ENCODE measurements at regions not wholly inside any gene's neighbourhood (a gene's known extent, or its start where the extent isn't known, plus 50 kb on each side); places are given as distances from the start of the nearest gene placed in this dataset.
"Not testable (repeated sequence)": the region's sequence is repeated elsewhere in the genome, so short reads cannot be mapped to it uniquely, and the experiment has no call there.

GRCh38 chr5:82969221-82969976 is 107.8 kb downstream of the TMEM167A start (continued):
- TF ChIP-seq JUN (IDR thresholded peaks at IDR 0.05; ENCODE audit: borderline replicate concordance, low read depth, low read length) (peak; percentile 83), CREM (IDR thresholded peaks at IDR 0.05; ENCODE audit: low read depth) (0 out of 2 replicates have a peak, but pooled peaks have one; percentile 31), NFE2 (IDR thresholded peaks at IDR 0.05; ENCODE audit: low read depth) (peak; percentile 39; the same call in 1 of the 2 replicates), JUND (IDR thresholded peaks at IDR 0.05; ENCODE audit: borderline replicate concordance, low read depth, low read length) (peak; percentile 76), JUND (tag; IDR thresholded peaks at IDR 0.05; ENCODE audit: borderline replicate concordance, low read depth, low read length) (peak; percentile 76; the same call in 2 of the 3 replicates)
- not testable (repeated sequence) for TF ChIP-seq JUN (CRISPR knock-in tag; IDR thresholded peaks at IDR 0.05; ENCODE audit: borderline replicate concordance)
- TF ChIP-seq, protein P1, sequence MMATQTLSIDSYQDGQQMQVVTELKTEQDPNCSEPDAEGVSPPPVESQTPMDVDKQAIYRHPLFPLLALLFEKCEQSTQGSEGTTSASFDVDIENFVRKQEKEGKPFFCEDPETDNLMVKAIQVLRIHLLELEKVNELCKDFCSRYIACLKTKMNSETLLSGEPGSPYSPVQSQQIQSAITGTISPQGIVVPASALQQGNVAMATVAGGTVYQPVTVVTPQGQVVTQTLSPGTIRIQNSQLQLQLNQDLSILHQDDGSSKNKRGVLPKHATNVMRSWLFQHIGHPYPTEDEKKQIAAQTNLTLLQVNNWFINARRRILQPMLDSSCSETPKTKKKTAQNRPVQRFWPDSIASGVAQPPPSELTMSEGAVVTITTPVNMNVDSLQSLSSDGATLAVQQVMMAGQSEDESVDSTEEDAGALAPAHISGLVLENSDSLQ (IDR thresholded peaks at IDR 0.05), result peak; percentile 81

- H3K4me1 ChIP-seq (replicated peaks in 1 of 2; ENCODE audit: control insufficient read depth in 2 of 2, insufficient read depth in 2 of 2, low read length in 2 of 2), result no peaks in the 10 kb centered on the region
These were observed 110.1 kb downstream of the TMEM167A start for GRCh38 chr5:82967072-82967471.

More at GRCh38 chr5:82967072-82967471, 110.1 kb downstream of the TMEM167A start:
- ChIA-PET CTCF (ENCODE audit: low intra/inter-chr PET ratio) (no interaction called here), POLR2A (no interaction called here)
- Histone ChIP-seq H3K36me3 (ENCODE audit: control insufficient read depth, insufficient read depth, low read length) (no peaks in the 10 kb centered on the region), H3K27ac (ENCODE audit: extremely low read depth, low read depth, low read length) (no peak overlapping the region), H3K4me3 (no peak overlapping the region), H3K9me1 (ENCODE audit: control insufficient read depth, insufficient read depth, low read length) (no peaks in the 10 kb centered on the region), H4K20me1 (replicated peaks; ENCODE audit: control insufficient read depth, insufficient read depth, low read length) (no peaks in the 10 kb centered on the region), H3K4me2 (ENCODE audit: insufficient read depth, low read length) (no peak overlapping the region), H3K9me3 (replicated peaks; ENCODE audit: control insufficient read depth, insufficient read depth, low read depth, low read length) (no peaks in the 10 kb centered on the region), H3K27me3 (ENCODE audit: control insufficient read depth in 2 of 2, insufficient read depth in 2 of 2, low read length in 2 of 2) (no peaks in the 10 kb centered on the region), H3K79me2 (ENCODE audit: control insufficient read depth, insufficient read depth, low read length) (no peaks in the 10 kb centered on the region), H3K9ac (ENCODE audit: insufficient read depth in 1 of 2, low read depth in 2 of 2, low read length in 2 of 2) (no peak overlapping the region), H2AFZ (ENCODE audit: low read depth, low read length) (no peak overlapping the region)
- intact Hi-C loops (cut with micrococcal nuclease), result no loop called here
- in situ Hi-C loops (cut with MboI), result no loop called here
- no TSS peak for BruUV-seq (replicated peaks)
- DNase-seq (ENCODE audit: extremely low read depth in 1 of 4, low spot score in 3 of 4) (no peak), FAIRE-seq (no peak), ATAC-seq (no peak)
- no peak for TF ChIP-seq MED1 (CRISPR knock-in tag; IDR thresholded peaks at IDR 0.05; ENCODE audit: borderline replicate concordance)
- TF ChIP-seq, protein P2, sequence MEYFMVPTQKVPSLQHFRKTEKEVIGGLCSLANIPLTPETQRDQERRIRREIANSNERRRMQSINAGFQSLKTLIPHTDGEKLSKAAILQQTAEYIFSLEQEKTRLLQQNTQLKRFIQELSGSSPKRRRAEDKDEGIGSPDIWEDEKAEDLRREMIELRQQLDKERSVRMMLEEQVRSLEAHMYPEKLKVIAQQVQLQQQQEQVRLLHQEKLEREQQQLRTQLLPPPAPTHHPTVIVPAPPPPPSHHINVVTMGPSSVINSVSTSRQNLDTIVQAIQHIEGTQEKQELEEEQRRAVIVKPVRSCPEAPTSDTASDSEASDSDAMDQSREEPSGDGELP (CRISPR knock-in tag; IDR thresholded peaks at IDR 0.05; ENCODE audit: borderline replicate concordance), result no peak
- TF ChIP-seq ZBTB17 (CRISPR knock-in tag; IDR thresholded peaks at IDR 0.05), result no peak
- no peak for TF ChIP-seq DPF2 (IDR thresholded peaks at IDR 0.05)
- no peak for TF ChIP-seq ZFX (CRISPR knock-in tag; IDR thresholded peaks at IDR 0.05)
- TF ChIP-seq ZBTB1 (CRISPR knock-in tag; IDR thresholded peaks at IDR 0.05; ENCODE audit: borderline replicate concordance, low read depth), result no peak
